CD8-positive, alpha-beta memory T cell (primary cell): ENCODE measurements at regions not wholly inside any gene's neighbourhood (a gene's known extent, or its start where the extent isn't known, plus 50 kb on each side); places are given as distances from the start of the nearest gene placed in this dataset.

Source experiments
- CTCF ChIA-PET: fragments of 350-600 bp; sonication (Branson Sonifier 250); formaldehyde crosslinking; loops from one replicate; lab custom pipeline; 2021; ENCODE audit warnings: antibody characterized with exemption; lab: Charles Lee
- POLR2A ChIA-PET: fragments of 350-600 bp; sonication (Branson Sonifier 250); formaldehyde crosslinking; loops from one replicate; lab custom pipeline; 2021; ENCODE audit warnings: antibody characterized with exemption; lab: Charles Lee
- DNase-seq, 5 donors: peaks; one replicate each; pipeline versions ENCODE4 v3.0.0 to v3.0.0-alpha.2; 2020 to 2022; ENCODE audit warnings: mixed read lengths in 1 of 5
- H3K27ac ChIP-seq: one replicate; pipeline ENCODE4 v1.7.0; 2013; ENCODE audit warnings: low read depth, mild to moderate bottlenecking, low read length, moderate library complexity
- H3K27me3 ChIP-seq: 2 replicates; pipeline ENCODE4 v1.7.0; 2013; ENCODE audit warnings: low read length, mild to moderate bottlenecking; ENCODE audit not compliant: insufficient read depth, poor library complexity, severe bottlenecking
- H3K36me3 ChIP-seq: 2 replicates; pipeline ENCODE4 v1.7.0; 2013; ENCODE audit warnings: mild to moderate bottlenecking, low read length, moderate library complexity; ENCODE audit not compliant: insufficient read depth
- H3K4me1 ChIP-seq: 2 replicates; pipeline ENCODE4 v1.7.0; 2013; ENCODE audit warnings: mild to moderate bottlenecking, low read length, moderate library complexity; ENCODE audit not compliant: insufficient read depth
- H3K4me3 ChIP-seq: 2 replicates; pipeline ENCODE4 v1.7.0; 2013; ENCODE audit warnings: mild to moderate bottlenecking, low read length
- H3K9me3 ChIP-seq: 2 replicates; pipeline ENCODE4 v1.7.0; 2013; ENCODE audit warnings: mild to moderate bottlenecking, low read length
- H3K27ac Mint-ChIP-seq, 8 donors: one replicate each; pipeline ENCODE4 v1.8.0; 2020 to 2021; ENCODE audit warnings: mixed read lengths in 8 of 8, mild to moderate bottlenecking in 6 of 8, inconsistent platforms in 3 of 8, moderate library complexity in 3 of 8
- H3K27me3 Mint-ChIP-seq, 2 donors: one replicate each; pipeline ENCODE4 v1.8.0; 2020 to 2021; ENCODE audit warnings: mixed read lengths in 2 of 2, mild to moderate bottlenecking in 1 of 2, moderate library complexity in 1 of 2
- H3K36me3 Mint-ChIP-seq, 3 donors: one replicate each; pipeline ENCODE4 v1.8.0; 2020 to 2021; ENCODE audit warnings: mixed read lengths in 3 of 3, inconsistent platforms in 1 of 3, mild to moderate bottlenecking in 1 of 3
- H3K4me1 Mint-ChIP-seq, 3 donors: one replicate each; pipeline ENCODE4 v1.8.0; 2020 to 2021; ENCODE audit warnings: mixed read lengths in 3 of 3, inconsistent platforms in 1 of 3, mild to moderate bottlenecking in 1 of 3
- H3K4me3 Mint-ChIP-seq, 7 donors: one replicate each; pipeline ENCODE4 v1.8.0; 2020 to 2021; ENCODE audit warnings: mixed read lengths in 7 of 7, mild to moderate bottlenecking in 6 of 7, moderate library complexity in 4 of 7, inconsistent platforms in 2 of 7
- H3K9me3 Mint-ChIP-seq, 5 donors: one replicate each; pipeline ENCODE4 v1.8.0; 2020 to 2022; ENCODE audit warnings: mixed read lengths in 5 of 5, mild to moderate bottlenecking in 3 of 5, moderate library complexity in 2 of 5, inconsistent platforms in 1 of 5

GRCh38 chr13:59471106-59471505 is 692.6 kb downstream of the DIAPH3 start:
- Histone ChIP-seq H3K4me1 (no peaks in the 10 kb centered on the region), H3K9me3 (no peaks in the 10 kb centered on the region), H3K27me3 (no peaks in the 10 kb centered on the region), H3K36me3 (no peaks in the 10 kb centered on the region), H3K27ac (no peak overlapping the region), H3K4me3 (no peak overlapping the region)
- ChIA-PET CTCF (no interaction called here), POLR2A (no interaction called here)
- peaks cover 0 to 3% (median 3%) of the 10 kb centered on the region in 3 donors for H3K4me1 Mint-ChIP-seq
- DNase-seq = no peak
- no peak overlapping the region for H3K27ac Mint-ChIP-seq
- peaks cover 6 to 7% of the 10 kb centered on the region in 2 donors for H3K27me3 Mint-ChIP-seq
- H3K4me3 Mint-ChIP-seq = no peak overlapping the region
- H3K9me3 Mint-ChIP-seq = peaks cover 0 to 4% (median 0%) of the 10 kb centered on the region in 5 donors
- H3K36me3 Mint-ChIP-seq = peaks cover 0 to 3% (median 0%) of the 10 kb centered on the region in 3 donors

- H3K9me3 ChIP-seq = no peaks in the 10 kb centered on the region
- no peaks in the 10 kb centered on the region for H3K4me1 ChIP-seq
- no peak overlapping the region for H3K4me3 ChIP-seq
- Mint-ChIP-seq H3K4me1 (peaks cover 0 to 3% (median 3%) of the 10 kb centered on the region in 3 donors), H3K27me3 (peaks cover 0 to 1% of the 10 kb centered on the region in 2 donors), H3K9me3 (peaks cover 0 to 4% (median 0%) of the 10 kb centered on the region in 5 donors), H3K4me3 (no peak overlapping the region), H3K36me3 (peaks cover 0 to 3% (median 0%) of the 10 kb centered on the region in 3 donors), H3K27ac (no peak overlapping the region)
- ChIA-PET POLR2A (no interaction called here), CTCF (no interaction called here)
- no peak overlapping the region for H3K27ac ChIP-seq
- H3K36me3 ChIP-seq = no peaks in the 10 kb centered on the region
- no peaks in the 10 kb centered on the region for H3K27me3 ChIP-seq
- DNase-seq = no peak
Measured at GRCh38 chr13:59472134-59472533, 691.6 kb downstream of the DIAPH3 start.

GRCh38 chr13:59474696-59475095 is 689.0 kb downstream of the DIAPH3 start:
- Histone ChIP-seq H3K36me3 (no peaks in the 10 kb centered on the region), H3K27ac (no peak overlapping the region), H3K9me3 (no peaks in the 10 kb centered on the region), H3K27me3 (no peaks in the 10 kb centered on the region), H3K4me3 (no peak overlapping the region), H3K4me1 (no peaks in the 10 kb centered on the region)
- Mint-ChIP-seq H3K4me1 (peaks cover 0 to 3% (median 3%) of the 10 kb centered on the region in 3 donors), H3K27ac (peak overlapping the region in 1 of 8 donors; percentile 52), H3K27me3 (peaks cover 0 to 3% of the 10 kb centered on the region in 2 donors), H3K9me3 (no peaks in the 10 kb centered on the region), H3K36me3 (no peaks in the 10 kb centered on the region), H3K4me3 (no peak overlapping the region)
- no peak for DNase-seq
- ChIA-PET POLR2A (no interaction called here), CTCF (no interaction called here)

- H3K4me1 ChIP-seq = no peaks in the 10 kb centered on the region
- Mint-ChIP-seq H3K9me3 (no peaks in the 10 kb centered on the region), H3K4me3 (no peak overlapping the region), H3K36me3 (no peaks in the 10 kb centered on the region), H3K4me1 (peaks cover 0 to 3% (median 3%) of the 10 kb centered on the region in 3 donors), H3K27me3 (peaks cover 0 to 3% of the 10 kb centered on the region in 2 donors), H3K27ac (no peak overlapping the region)
- no peak for DNase-seq
- no peak overlapping the region for H3K27ac ChIP-seq
- no peaks in the 10 kb centered on the region for H3K9me3 ChIP-seq
- H3K4me3 ChIP-seq = no peak overlapping the region
- no peaks in the 10 kb centered on the region for H3K27me3 ChIP-seq
- H3K36me3 ChIP-seq = no peaks in the 10 kb centered on the region
- CTCF ChIA-PET = no interaction called here
- POLR2A ChIA-PET = no interaction called here
Measured at GRCh38 chr13:59475911-59476310, 687.8 kb downstream of the DIAPH3 start.

- Mint-ChIP-seq H3K4me1 (peaks cover 0 to 3% (median 3%) of the 10 kb centered on the region in 3 donors), H3K27ac (no peak overlapping the region), H3K36me3 (no peaks in the 10 kb centered on the region), H3K9me3 (no peaks in the 10 kb centered on the region), H3K27me3 (peaks cover 0 to 3% of the 10 kb centered on the region in 2 donors), H3K4me3 (no peak overlapping the region)
- Histone ChIP-seq H3K27me3 (no peaks in the 10 kb centered on the region), H3K27ac (no peak overlapping the region), H3K9me3 (no peaks in the 10 kb centered on the region), H3K36me3 (no peaks in the 10 kb centered on the region), H3K4me3 (no peak overlapping the region), H3K4me1 (no peaks in the 10 kb centered on the region)
- CTCF ChIA-PET = no interaction called here
- DNase-seq = no peak
- POLR2A ChIA-PET = no interaction called here
Measured at GRCh38 chr13:59476366-59476765, 687.4 kb downstream of the DIAPH3 start.

- Mint-ChIP-seq H3K9me3 (no peaks in the 10 kb centered on the region), H3K4me3 (no peak overlapping the region), H3K36me3 (no peaks in the 10 kb centered on the region), H3K4me1 (peaks cover 0 to 3% (median 3%) of the 10 kb centered on the region in 3 donors), H3K27me3 (peaks cover 0 to 2% of the 10 kb centered on the region in 2 donors), H3K27ac (no peak overlapping the region)
- no peaks in the 10 kb centered on the region for H3K36me3 ChIP-seq
- no peak overlapping the region for H3K27ac ChIP-seq
- no peaks in the 10 kb centered on the region for H3K27me3 ChIP-seq
- H3K4me1 ChIP-seq = no peaks in the 10 kb centered on the region
- POLR2A ChIA-PET = no interaction called here
- H3K9me3 ChIP-seq = no peaks in the 10 kb centered on the region
- CTCF ChIA-PET = no interaction called here
- H3K4me3 ChIP-seq = no peak overlapping the region
- DNase-seq = no peak
Measured at GRCh38 chr13:59477011-59477410, 686.7 kb downstream of the DIAPH3 start.

- ChIA-PET CTCF (no interaction called here), POLR2A (no interaction called here)
- H3K36me3 ChIP-seq = no peaks in the 10 kb centered on the region
- peaks cover 0 to 7% of the 10 kb centered on the region in 2 donors for H3K27me3 Mint-ChIP-seq
- H3K36me3 Mint-ChIP-seq = no peaks in the 10 kb centered on the region
- no peaks in the 10 kb centered on the region for H3K9me3 Mint-ChIP-seq
- no peaks in the 10 kb centered on the region for H3K4me1 ChIP-seq
- no peak for DNase-seq
- no peak overlapping the region for H3K4me3 ChIP-seq
- no peaks in the 10 kb centered on the region for H3K9me3 ChIP-seq
- H3K4me3 Mint-ChIP-seq = no peak overlapping the region
- H3K27ac ChIP-seq = no peak overlapping the region
- H3K27me3 ChIP-seq = no peaks in the 10 kb centered on the region
- H3K4me1 Mint-ChIP-seq = peaks cover 0 to 3% (median 3%) of the 10 kb centered on the region in 3 donors
- no peak overlapping the region for H3K27ac Mint-ChIP-seq
Measured at GRCh38 chr13:59478908-59479307, 684.8 kb downstream of the DIAPH3 start.

- Mint-ChIP-seq H3K9me3 (no peaks in the 10 kb centered on the region), H3K4me3 (no peak overlapping the region)
- CTCF ChIA-PET = no interaction called here
Measured at GRCh38 chr13:59479629-59480028, 684.1 kb downstream of the DIAPH3 start.

More at GRCh38 chr13:59479629-59480028, 684.1 kb downstream of the DIAPH3 start:
- Mint-ChIP-seq H3K4me1 (no peaks in the 10 kb centered on the region), H3K36me3 (no peaks in the 10 kb centered on the region), H3K27me3 (peaks cover 0 to 7% of the 10 kb centered on the region in 2 donors), H3K27ac (no peak overlapping the region)
- POLR2A ChIA-PET = no interaction called here
- no peak overlapping the region for H3K27ac ChIP-seq
- no peak for DNase-seq
- no peaks in the 10 kb centered on the region for H3K9me3 ChIP-seq
- H3K27me3 ChIP-seq = no peaks in the 10 kb centered on the region
- no peaks in the 10 kb centered on the region for H3K36me3 ChIP-seq
- no peak overlapping the region for H3K4me3 ChIP-seq
- H3K4me1 ChIP-seq = no peaks in the 10 kb centered on the region
